COLO668 (cell line): ENCODE measurements at regions not wholly inside any gene's neighbourhood (a gene's known extent, or its start where the extent isn't known, plus 50 kb on each side); places are given as distances from the start of the nearest gene placed in this dataset.

Experiments
- DNase-seq: peaks from one replicate; lab custom pipeline; 2025; ENCODE audit not compliant: unreplicated experiment; lab: John Stamatoyannopoulos, UW

DNA sequence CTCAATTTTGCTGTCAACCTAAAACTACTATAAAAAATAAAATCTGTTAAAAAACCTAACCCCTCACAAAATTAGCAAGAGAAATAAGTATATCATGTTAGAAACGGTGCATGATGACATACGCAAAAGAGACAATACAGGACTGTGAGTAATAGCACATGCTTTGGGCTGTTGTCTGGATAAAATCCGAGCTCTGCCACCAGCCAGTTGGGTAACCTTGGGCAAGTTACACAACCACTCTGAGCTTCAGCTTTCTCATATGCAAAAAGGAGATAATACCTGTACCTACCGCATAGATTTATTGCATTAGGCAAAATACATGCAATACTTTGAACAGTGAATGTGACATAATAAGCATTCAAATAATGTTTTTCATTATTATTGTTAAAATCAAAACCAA is 481.7 kb downstream of the TLE1 start:
- no peak for DNase-seq

DNA sequence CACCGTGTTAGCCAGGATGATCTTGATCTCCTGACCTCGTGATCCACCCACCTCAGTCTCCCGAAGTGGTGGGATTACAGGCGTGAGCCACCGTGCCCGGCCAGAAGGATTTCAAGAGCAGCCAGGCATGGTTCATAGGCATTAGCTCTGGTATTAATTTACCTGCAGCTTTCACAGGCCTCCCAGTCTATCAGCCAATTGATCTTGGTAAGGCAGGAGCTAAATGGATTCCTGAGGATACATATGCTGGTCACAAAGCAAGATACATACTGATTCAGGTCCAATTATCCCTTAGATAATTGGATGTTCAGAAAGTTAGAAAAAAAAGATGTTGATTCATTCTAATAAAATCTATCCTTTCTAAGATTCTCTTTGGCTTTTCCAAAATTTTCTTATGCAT is 487.1 kb downstream of the TLE1 start:
- no peak for DNase-seq

DNA sequence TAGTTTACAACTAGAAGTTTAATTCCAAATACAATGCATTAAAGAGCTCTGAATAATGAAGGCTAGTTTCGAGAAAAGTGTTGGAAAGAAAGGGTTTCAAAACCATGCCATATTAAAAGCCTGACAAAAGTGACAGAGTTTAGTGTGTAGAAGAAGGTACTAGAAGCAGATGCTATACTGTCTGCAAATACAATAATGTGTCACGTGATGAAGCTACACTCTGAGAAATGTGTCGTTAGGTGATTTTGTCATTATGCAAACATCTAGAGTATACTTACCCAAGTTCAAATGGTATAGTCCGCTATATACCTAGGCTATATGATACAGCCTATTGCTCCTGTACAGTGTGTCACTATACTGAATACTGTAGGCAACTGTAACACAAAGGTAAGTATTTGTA is 494.1 kb downstream of the TLE1 start:
- no peak for DNase-seq

DNA sequence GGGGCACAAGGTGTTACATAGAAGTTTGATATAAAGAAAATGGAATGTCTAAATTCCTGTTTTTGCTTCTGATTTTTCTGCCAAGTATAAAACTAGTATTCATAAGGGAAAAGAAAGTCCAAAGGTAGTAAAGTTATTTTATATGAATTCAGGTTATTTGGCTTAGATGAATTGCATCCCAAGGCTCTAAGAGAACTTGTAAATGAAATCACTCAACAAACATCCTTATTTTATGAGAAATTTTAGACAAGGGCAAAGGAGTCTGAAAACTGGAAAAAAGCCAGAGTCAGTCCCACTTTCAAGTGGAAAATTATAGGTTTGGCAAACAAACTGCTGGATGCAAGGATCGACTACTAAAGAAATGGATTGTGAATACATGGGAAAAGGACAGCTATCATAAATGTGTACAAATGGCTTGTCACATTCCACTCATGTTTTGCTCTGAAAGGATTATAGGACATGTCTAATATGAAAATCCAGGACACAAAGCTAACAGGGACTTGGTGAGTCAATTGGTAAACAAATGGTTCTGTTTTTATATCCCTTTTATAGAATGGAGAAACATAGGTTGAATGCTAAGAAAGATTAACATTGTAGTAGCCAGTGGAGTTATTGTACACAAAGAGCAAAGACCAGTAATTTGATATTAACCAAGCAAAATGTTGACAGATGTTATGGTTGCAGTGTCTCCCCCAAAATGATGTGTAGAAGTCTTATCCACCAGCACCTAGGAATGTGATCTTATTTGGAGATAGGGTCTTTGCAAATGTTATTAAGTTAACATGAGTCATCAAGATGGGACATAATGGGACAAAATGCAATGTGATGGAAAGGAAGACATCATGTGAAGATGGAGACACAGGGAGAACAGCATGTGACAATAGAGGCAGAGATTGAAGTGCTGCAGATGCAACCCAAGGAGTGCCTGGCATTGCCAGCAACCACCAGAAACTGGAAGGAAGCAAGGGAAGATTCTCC is 495.7 kb downstream of the TLE1 start:
- no peak for DNase-seq

DNA sequence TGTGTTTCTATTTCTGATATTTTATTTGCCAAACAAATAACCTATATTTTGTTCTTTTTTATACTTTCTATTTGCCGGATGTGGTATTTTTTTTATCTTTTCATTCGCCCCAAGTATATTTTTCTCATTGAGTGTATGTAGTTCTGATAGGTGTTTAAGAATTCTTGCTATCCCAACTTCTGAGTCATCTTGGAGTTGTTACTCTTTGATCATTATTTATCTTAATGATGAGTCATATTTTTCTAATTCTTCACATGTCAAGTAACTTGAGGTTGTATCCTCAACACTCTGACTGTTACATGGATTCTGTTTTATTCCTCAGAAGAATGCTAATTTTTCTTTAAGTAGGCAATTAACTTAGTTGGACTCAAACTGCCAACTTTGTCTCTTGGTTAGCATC is 498.1 kb downstream of the TLE1 start:
- no peak for DNase-seq

DNA sequence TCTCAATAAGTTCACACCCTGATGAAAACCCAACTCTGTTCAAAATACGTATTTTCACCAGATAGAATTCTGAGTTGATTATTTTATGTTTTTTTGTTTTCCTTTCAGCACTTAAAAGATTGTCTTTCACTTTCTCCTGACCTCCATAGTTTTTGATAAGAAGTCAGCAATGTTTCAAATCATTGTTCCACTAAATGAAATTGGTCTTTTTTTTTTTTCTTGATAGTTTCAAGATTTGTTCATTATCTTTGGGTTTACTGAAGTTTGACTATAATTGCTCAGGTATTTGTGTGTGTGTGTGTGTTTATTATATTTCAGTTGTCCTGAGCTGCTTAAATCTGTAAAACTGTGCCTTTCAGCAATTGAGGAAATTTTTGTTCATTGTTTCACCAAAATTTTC is 498.7 kb downstream of the TLE1 start:
- no peak for DNase-seq

DNA sequence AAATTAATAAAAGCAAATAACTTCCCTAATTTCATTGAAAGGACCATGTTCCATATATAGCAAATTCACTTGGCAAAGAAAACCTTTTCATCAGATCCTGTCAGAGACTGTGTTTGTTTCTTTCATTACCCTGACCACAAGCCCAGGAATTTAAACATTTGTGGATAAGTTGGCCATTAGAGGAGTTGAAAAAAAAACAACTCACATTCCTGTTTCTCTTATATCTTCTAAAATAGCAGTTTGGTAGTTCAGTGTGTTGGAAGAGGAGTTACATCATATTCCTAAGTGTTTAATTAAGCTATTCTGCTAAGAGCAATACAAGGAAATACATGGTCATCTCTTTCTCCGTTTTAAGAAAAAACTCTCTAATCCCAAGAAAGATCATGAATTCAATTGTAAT is 505.6 kb downstream of the TLE1 start:
- DNase-seq = no peak

DNA sequence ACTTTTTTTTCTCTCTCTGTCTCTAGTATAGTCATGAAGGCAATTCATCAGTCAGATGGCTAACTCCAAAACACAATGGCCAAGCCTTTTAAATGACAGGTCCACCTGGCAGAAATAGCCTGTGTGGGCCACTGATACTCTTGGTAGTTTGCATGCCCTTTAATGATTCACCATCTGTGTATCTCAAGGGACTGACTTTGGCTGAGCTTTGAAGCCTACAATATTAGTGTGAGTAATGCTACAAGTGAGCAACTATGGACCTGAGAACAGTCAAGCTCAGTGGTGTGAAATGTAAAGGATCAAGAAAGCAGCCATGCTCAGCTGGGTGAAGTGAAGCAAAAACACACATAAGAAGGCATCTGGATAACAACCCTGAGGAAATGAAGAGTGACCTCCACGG is 506.9 kb downstream of the TLE1 start:
- DNase-seq = no peak

DNA sequence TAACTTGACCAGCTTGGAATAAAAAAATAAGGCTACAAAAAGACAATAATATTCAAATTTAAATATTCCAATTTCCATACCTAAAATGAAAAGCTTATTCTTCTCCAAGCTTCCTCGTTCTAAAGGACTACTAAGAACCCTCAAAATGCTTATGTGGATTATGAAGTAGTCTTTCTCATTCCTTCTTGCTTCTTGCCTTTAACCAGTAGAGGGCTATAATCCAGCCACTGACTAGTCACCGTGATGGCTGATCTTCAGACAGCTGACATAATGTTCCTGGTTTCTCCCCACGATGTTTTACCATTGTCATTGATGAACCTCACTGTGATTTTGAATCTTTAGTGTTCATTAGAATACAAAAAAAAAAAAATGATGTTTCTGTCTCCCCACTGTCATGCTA is 515.3 kb downstream of the TLE1 start:
- no peak for DNase-seq

DNA sequence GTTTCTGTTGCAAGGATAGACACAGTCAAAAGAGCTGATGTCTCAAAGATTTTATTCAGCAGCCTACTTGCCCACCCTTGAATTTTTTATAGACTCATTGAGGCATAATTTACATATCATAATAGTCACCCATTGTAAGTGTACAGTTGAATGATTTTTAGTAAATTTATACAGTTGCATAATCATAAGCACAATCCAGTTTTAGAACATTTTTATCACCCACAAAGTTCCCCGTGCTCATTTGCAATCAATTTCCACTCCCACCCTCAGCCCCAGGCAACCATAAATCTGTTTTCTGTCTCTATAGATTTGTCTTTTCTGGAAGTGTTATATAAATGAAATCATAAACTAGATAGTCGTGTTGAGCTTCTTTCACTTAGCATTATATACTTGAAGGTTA is 517.7 kb downstream of the TLE1 start:
- DNase-seq = no peak

DNA sequence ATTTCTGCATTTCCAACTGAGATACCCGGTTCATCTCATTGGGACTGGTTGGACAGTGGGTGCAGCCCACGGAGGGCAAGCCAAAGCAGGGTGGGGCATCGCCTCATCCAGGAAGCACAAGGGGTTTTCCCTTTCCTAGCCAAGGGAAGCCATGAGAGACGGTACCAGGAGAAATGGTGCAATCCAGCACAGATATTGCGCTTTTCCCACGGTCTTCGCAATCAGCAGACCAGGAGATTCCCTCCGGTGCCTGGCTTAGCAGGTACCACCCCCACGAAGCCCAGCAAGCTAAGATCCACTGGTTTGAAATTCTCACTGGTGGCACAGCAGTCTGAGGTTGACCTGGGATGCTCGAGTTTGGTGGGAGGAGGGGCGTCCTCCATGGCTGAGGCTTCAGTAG is 527.0 kb downstream of the TLE1 start:
- DNase-seq = no peak

DNA sequence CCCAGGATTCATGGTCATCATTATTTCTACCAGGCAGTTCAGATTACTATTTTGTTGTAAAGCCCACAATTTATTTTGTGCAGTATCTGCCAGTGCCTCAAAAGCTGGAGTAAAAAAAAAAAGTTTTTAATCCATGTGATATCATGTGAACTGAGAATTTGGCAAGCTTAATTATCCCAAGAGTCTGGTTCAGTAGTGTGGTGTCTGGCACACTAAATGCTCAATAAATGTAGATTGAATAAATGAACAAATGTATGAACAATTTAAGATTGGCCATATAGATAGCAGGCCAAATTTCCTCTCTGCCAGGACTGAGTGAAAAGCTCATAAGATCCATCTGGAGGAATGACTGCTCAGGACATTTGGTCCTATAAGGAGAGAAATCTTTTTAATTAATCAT is 533.0 kb downstream of the TLE1 start:
- no peak for DNase-seq

DNA sequence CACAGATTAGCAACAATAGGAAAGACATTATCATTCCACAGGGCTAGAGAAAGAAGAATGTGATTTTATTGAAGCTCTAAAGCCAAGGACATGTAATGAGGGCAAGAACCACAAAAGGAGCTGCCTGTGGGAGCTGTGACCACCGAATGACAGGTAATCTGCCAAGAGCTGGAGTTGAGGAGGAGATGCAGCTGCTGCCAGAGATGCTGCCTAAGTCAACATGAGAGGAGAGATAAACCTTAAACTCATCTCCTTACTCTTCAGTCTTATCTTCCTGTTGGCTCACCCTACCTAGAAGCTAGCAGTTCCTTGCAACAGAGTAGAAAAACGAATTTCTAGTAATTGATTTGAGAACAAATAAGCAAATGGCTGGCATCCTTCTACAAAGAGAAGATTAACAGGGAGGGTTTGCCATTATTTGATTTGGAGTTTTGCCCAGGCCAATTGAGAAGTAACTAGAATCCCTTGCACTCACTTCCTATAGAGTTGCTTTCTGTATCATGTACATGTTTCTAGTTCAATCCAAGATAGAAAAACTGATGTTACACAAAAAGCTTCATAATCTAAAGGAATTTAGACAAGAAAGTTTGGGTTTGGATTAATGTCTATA is 539.2 kb downstream of the TLE1 start:
- peak; percentile 11 for DNase-seq

DNA sequence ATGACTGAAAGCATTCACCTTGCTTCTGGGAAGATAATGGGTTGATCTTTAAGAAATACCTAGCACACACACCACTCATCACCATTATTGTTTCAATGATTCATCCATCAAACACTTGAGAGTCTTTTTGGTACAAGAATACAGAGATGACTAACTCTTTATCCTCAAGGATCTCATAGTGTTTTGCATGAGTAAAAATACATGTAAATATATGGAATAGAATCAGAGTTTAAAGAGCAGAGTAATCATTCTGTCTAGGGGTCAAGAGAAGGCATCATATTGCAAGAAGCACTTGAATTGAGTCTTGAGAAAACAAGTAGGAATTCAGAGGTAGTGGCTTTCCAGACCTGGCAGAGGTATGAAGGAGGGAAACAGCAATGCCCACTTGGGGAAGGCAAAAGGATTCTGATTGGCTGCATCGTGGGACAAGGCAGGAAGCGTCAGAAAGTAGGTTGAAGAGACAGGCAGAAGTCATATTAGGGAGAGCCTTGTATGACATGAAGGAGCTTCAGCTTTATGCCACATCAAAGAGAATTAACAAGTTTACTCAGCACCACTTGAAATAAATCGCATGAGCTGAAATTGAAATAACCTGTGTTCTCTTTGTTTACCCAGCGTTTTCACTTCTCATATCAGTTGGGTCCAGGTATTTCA is 542.5 kb downstream of the TLE1 start:
- no peak for DNase-seq

DNA sequence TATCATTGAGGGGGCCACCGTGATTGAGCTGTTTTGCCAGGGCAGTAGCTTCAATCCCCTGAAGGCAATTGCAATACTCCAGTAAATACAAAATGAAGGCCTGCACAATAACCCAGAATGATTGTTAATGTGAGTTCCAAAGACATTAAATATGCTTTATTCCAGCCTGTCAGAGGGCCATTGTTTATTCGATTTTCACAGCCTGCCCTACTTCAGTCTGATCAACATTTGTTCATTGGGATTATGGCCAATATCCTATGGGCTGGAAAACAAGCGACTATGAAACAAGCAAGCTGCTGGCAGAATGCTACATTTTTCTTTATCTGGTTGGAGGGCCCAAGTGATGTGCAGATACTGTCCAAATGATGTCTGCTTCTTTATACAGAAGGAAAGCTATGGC is 543.1 kb downstream of the TLE1 start:
- no peak for DNase-seq

DNA sequence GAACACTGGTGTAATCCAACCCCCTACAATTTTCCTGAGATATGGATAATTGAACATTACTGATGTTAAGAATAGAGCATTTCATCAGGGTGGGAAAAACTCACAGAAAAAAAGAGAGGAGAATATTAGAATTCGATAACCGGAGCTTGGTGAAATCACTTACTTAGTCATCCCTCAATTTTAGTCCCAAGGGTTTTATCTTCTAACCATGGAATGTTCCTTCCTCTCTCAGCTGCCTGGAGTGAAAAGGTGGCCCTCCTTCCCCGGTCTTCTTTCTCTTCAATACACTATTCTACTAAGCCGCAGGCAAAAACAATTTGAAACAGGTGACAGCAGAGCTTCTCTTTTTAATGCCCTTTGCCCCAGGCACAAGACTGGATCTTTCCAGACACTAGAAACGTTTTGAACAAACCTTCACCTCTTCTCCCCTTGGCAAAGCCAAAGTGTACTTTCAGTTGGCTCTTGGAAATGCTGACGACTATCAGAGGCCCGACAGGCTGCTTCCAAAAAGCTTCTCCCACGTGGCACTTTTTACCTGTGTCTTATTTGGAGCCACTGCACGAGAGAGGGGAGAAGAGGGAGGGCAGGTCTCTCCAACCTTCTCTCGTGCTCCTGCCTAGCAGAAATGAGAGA is 543.9 kb downstream of the TLE1 start:
- no peak for DNase-seq

DNA sequence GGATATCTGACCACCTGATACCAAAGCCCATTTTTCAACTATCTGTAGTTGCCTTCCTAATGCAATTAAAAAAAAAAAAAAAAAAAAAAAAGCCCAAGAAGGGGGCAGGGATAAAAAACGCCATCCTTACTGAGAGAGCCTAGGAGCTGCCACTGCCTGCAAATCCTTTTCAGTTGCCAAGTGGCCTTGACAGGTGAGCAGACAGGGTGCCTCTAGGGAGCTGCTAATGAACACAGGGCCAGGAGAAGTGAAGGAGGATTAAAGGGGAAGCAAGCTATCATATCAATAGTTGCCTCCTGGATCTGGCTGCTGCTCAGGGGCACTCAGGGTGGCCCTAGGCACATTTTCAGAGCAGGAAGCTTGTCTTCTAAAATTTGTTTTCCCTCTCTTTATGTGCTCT is 547.4 kb downstream of the TLE1 start:
- DNase-seq = no peak

DNA sequence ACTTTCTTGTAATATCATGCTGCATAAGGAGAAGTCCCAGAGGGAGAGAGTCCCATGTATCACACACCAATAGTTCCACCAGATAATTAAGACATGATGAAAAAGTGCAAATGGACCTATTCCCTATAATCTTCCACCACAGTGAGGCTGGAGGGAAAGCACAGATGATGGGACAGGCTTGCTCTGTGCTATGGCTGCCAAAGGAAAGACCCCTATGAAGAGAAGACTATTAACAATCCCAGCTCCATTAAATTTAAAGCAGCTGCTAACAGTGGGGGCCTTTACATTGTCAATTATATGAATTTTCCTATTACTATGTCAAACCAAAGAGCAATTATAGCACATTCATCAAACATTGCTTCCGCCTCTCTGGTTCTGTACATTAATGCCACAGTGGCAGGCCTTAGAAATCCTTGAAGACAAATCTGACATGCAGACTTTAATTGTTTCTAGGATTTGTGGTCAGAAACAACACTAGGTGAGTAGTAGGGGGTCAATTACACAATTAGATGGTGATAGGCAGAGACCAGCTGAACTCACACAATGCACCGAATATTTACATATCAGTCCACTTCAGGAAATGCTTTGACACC is 551.3 kb downstream of the TLE1 start:
- no peak for DNase-seq

DNA sequence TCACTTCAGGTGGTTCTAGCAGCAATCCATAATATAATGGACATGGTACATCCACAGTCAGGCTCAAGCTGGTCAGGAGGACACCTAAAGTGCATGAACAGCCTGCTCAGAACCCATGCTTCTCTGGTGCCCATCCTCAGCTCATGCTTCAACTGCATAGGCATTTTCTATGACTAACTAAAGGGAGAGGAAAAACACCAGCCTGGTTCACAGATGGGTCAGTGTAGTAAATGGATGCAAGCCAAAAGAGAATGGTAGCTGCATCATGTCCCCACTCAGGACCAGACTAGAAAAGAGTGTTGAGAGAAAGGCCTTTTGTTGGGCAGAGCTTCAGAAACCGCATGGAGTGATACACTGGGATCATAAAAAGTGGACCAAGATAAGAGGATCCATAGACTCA is 556.6 kb downstream of the TLE1 start:
- no peak for DNase-seq

DNA sequence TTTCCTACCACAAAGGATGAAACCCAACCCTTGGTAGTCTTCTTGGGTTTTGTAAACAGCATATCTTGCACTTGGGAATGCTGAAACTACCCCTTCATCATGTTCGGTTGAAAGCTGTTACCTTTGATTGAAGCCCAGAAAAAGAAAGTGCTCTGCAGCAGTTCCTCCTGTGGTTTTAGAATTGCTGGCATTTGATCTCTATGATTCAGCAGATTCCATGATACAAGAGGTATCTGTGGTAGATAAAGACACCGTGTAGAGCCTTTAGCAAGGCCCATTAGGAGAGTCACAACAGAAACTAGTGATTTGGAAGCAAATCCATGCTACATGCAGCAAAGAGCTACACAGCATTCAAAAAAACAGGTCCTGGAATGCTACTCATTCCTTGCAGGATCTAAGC is 557.0 kb downstream of the TLE1 start:
- no peak for DNase-seq

DNA sequence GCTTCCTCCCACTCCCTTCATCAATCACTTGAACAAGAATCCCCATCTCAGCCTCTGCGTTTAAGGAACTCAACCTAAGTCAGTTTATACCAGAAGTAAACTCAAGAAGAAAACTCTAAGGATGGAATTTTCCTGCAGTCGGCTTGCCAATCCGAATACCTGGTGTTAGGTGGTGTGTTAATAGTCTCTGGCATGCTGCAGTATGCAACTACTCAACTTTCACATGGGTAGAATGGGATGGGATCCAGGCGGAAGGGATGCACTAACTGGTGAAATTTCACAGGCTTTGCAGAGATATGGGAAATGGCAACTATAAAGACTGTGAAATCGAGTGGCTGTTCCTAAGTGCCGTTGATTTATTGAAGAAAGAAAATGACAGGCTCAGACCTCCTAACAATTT is 560.6 kb downstream of the TLE1 start:
- no peak for DNase-seq
